Mesenchymal stem cell (in vitro differentiated cells and primary cell): ENCODE measurements at regions not wholly inside any gene's neighbourhood (a gene's known extent, or its start where the extent isn't known, plus 50 kb on each side); places are given as distances from the start of the nearest gene placed in this dataset.

Experiments
- DNase-seq: peaks from one replicate; pipeline ENCODE4 v3.0.0-alpha.2; 2013
- H2AFZ ChIP-seq: one replicate; pipeline ENCODE4 v1.6.1; 2013; ENCODE audit warnings: low read depth, mild to moderate bottlenecking, control low read depth, inconsistent platforms, low read length, moderate library complexity
- H2AK5ac ChIP-seq: 2 replicates; pipeline ENCODE4 v1.6.1; 2013; ENCODE audit warnings: low read length, moderate library complexity, mild to moderate bottlenecking, inconsistent platforms; ENCODE audit not compliant: severe bottlenecking
- H2BK120ac ChIP-seq: one replicate; pipeline ENCODE4 v1.6.1; 2013; ENCODE audit warnings: low read depth, mild to moderate bottlenecking, inconsistent platforms, low read length, moderate library complexity
- H2BK12ac ChIP-seq, 2 experiments: one replicate each; pipeline ENCODE4 v1.6.1; 2013; ENCODE audit warnings: inconsistent platforms in 2 of 2, low read length in 2 of 2, mild to moderate bottlenecking in 2 of 2, moderate library complexity in 2 of 2, control low read depth in 1 of 2
- H2BK15ac ChIP-seq: one replicate; pipeline ENCODE4 v1.6.1; 2013; ENCODE audit warnings: mild to moderate bottlenecking, low read depth, inconsistent platforms; ENCODE audit not compliant: poor library complexity, severe bottlenecking
- H2BK5ac ChIP-seq: 2 replicates; pipeline ENCODE4 v1.6.1; 2013; ENCODE audit warnings: low read depth, mild to moderate bottlenecking, low read length, control low read depth, inconsistent platforms; ENCODE audit not compliant: poor library complexity, severe bottlenecking
- H3K14ac ChIP-seq, 2 experiments: one replicate each; pipeline ENCODE4 v1.6.1; 2013; ENCODE audit warnings: inconsistent platforms in 2 of 2, low read length in 2 of 2, control low read depth in 1 of 2, mild to moderate bottlenecking in 1 of 2, moderate library complexity in 1 of 2
- H3K18ac ChIP-seq, 2 experiments: one replicate each; pipeline ENCODE4 v1.6.1; 2013; ENCODE audit warnings: inconsistent platforms in 2 of 2, low read length in 2 of 2, control low read depth in 1 of 2, low read depth in 1 of 2, mild to moderate bottlenecking in 1 of 2
- H3K23ac ChIP-seq, 2 experiments: one replicate each; pipeline ENCODE4 v1.6.1; 2013; ENCODE audit warnings: inconsistent platforms in 2 of 2, low read length in 2 of 2, mild to moderate bottlenecking in 2 of 2, moderate library complexity in 2 of 2, control low read depth in 1 of 2
- H3K27ac ChIP-seq: 2 replicates; pipeline ENCODE4 v1.5.1; 2013; ENCODE audit warnings: mild to moderate bottlenecking, moderate library complexity, low read length, control low read depth, inconsistent platforms; ENCODE audit not compliant: poor library complexity, severe bottlenecking
- H3K27me3 ChIP-seq, 2 experiments: 2 replicates each; pipeline versions ENCODE4 v1.6.1 to v1.7.0; 2013; ENCODE audit warnings: low read length in 2 of 2, mild to moderate bottlenecking in 2 of 2, moderate library complexity in 2 of 2, control low read depth in 1 of 2, inconsistent platforms in 1 of 2; ENCODE audit not compliant: control insufficient read depth in 1 of 2, insufficient read depth in 1 of 2
- H3K36me3 ChIP-seq, 2 experiments: 2 replicates each; pipeline versions ENCODE4 v1.6.1 to v1.7.0; 2013; ENCODE audit warnings: low read length in 2 of 2, control low read depth in 1 of 2, inconsistent platforms in 1 of 2, low read depth in 1 of 2, mild to moderate bottlenecking in 1 of 2; ENCODE audit not compliant: insufficient read depth in 2 of 2, control insufficient read depth in 1 of 2
- H3K4ac ChIP-seq, 2 experiments: one replicate each; pipeline ENCODE4 v1.6.1; 2013; ENCODE audit warnings: inconsistent platforms in 2 of 2, low read length in 2 of 2, mild to moderate bottlenecking in 2 of 2, moderate library complexity in 2 of 2, control low read depth in 1 of 2, low read depth in 1 of 2
- H3K4me1 ChIP-seq: 2 replicates; pipeline ENCODE4 v1.6.1; 2013; ENCODE audit warnings: low read depth, low read length, control low read depth; ENCODE audit not compliant: control insufficient read depth, insufficient read depth
- H3K4me2 ChIP-seq: 2 replicates; pipeline ENCODE4 v1.6.1; 2013; ENCODE audit warnings: low read length, mild to moderate bottlenecking, inconsistent platforms; ENCODE audit not compliant: poor library complexity, severe bottlenecking
- H3K4me3 ChIP-seq, 2 experiments: 2 replicates each; pipeline versions ENCODE4 v1.5.1 to v1.7.0; 2013; ENCODE audit warnings: low read length in 2 of 2, mild to moderate bottlenecking in 2 of 2, control low read depth in 1 of 2, low read depth in 1 of 2; ENCODE audit not compliant: insufficient read depth in 1 of 2
- H3K79me1 ChIP-seq: replicated peaks from 2 replicates; pipeline ENCODE4 v1.6.1; 2013; ENCODE audit warnings: mild to moderate bottlenecking, control low read depth, low read length, inconsistent platforms; ENCODE audit not compliant: poor library complexity, severe bottlenecking
- H3K9ac ChIP-seq: 2 replicates; pipeline ENCODE4 v1.7.0; 2013; ENCODE audit warnings: mild to moderate bottlenecking, low read length, moderate library complexity
- H3K9me3 ChIP-seq: 2 replicates; pipeline ENCODE4 v1.7.0; 2013; ENCODE audit warnings: mild to moderate bottlenecking, low read length; ENCODE audit not compliant: control insufficient read depth
- H4K8ac ChIP-seq: one replicate; pipeline ENCODE4 v1.6.1; 2013; ENCODE audit warnings: inconsistent platforms, mild to moderate bottlenecking, low read length, moderate library complexity
- H4K91ac ChIP-seq: one replicate; pipeline ENCODE4 v1.6.1; 2013; ENCODE audit warnings: mild to moderate bottlenecking, low read length, inconsistent platforms
- WGBS: methylation state at CpG from one replicate; pipeline ENCODE4 v1.1.7; 2013; ENCODE audit warnings: mixed read lengths; 5-methylcytosine and 5-hydroxymethylcytosine counted together

DNA sequence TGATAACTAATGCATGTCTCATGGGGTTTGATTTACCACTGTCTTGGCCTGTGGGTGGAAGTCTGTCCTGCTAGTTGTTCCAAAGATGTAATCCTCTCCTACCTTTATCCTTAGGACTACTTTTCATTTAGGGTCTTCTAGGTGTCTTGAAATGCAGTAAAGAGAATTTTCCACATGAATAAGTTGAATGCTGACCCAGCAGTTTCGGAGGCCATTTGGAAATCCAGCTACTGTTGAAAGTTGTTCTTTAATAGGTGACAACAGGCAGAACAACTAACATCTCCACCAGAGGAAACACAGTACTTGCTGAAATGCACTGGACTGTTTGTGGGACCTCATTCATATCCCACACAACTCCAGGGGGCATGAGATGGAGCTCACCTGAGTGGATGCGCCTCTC is 478.1 kb downstream of the BTBD3 start:
- Histone ChIP-seq H3K4me2 (no peak overlapping the region), H3K23ac (no peak overlapping the region), H3K18ac (no peak overlapping the region), H3K79me1 (no peaks in the 10 kb centered on the region), H2BK120ac (no peak overlapping the region), H2BK5ac (no peak overlapping the region), H3K27me3 (no peaks in the 10 kb centered on the region), H4K8ac (no peak overlapping the region), H3K4ac (no peak overlapping the region), H3K36me3 (no peaks in the 10 kb centered on the region), H3K4me1 (no peaks in the 10 kb centered on the region), H3K9me3 (peaks cover 3% of the 10 kb centered on the region), H3K9ac (no peak overlapping the region), H3K4me3 (no peak overlapping the region), H2AFZ (no peak overlapping the region), H2BK15ac (no peak overlapping the region), H3K27ac (no peak overlapping the region), H3K14ac (no peak overlapping the region), H4K91ac (no peak overlapping the region), H2BK12ac (no peak overlapping the region), H2AK5ac (no peak overlapping the region)
- 57% methylated on average over 1 of the region's 2 CpGs for WGBS
- DNase-seq: no peak

DNA sequence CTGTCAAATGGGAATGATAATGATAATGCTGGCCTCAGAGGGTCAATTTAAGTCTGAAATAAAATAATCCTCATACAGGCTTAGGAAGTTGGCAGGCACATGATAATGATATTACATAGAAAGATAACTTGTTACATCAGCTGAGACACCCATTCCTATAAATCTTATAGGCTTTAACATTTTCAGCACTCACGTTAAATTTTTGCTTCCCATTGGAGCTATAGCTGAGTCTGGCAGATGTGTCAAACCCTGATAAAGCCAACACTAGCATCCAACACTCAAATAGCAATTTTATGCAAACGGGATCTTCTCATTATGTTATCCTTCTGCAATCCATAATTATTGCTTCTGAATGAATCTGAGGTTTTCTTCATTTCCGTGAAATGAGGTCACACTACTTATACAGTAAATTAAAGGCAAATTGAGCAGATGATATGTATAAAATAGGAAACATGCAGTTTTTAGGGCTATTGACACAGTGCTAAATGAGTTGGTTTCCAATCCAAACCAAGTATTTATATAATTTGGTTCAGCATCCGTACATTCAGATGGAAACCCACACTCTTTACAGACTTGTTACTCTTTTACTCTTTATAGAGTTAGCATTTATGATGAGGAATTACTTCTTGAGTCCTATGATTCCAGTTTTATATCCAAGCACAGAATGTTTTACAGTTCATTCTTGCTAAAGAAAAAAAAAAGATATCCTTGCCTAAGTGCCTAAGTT is 481.6 kb downstream of the BTBD3 start:
- no peak overlapping the region for H4K91ac ChIP-seq
- H3K4me2 ChIP-seq: no peak overlapping the region
- H3K23ac ChIP-seq: no peak overlapping the region
- no peak overlapping the region for H4K8ac ChIP-seq
- no peak overlapping the region for H3K4ac ChIP-seq
- no peak overlapping the region for H2BK15ac ChIP-seq
- no peak overlapping the region for H2AK5ac ChIP-seq
- no peaks in the 10 kb centered on the region for H3K27me3 ChIP-seq
- no peak for DNase-seq
- no peaks in the 10 kb centered on the region for H3K36me3 ChIP-seq
- H2BK12ac ChIP-seq: no peak overlapping the region
- no peak overlapping the region for H3K14ac ChIP-seq
- H3K79me1 ChIP-seq: no peaks in the 10 kb centered on the region
- no peak overlapping the region for H2BK5ac ChIP-seq
- H3K18ac ChIP-seq: no peak overlapping the region
- 96% methylated on average over 2 of the region's 4 CpGs for WGBS
- H3K9ac ChIP-seq: no peak overlapping the region
- no peak overlapping the region for H3K27ac ChIP-seq
- H3K9me3 ChIP-seq: peaks cover 14% of the 10 kb centered on the region
- H3K4me1 ChIP-seq: no peaks in the 10 kb centered on the region
- no peak overlapping the region for H2BK120ac ChIP-seq
- H3K4me3 ChIP-seq: no peak overlapping the region
- no peak overlapping the region for H2AFZ ChIP-seq

DNA sequence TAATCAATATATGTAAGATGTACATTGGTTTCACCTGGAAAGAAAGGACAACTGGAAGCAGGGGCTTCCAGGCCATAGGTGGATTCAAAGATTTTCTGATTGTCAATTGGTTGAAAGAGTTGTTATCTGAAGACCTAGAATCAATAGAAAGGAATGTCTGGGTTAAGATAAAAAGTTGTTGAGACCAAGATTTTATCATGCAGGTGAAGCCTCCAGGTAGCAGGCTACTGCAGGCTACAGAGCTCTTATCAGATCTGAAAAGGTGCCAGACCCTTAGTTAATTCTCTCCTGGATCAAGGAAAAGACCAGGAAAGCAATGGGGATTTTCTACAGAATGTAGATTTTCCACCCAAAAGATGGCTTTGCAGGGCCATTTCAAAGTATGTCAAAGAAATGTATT is 487.2 kb downstream of the BTBD3 start:
- H3K27ac ChIP-seq: no peak overlapping the region
- H3K9me3 ChIP-seq: peaks cover 41% of the 10 kb centered on the region
- no peaks in the 10 kb centered on the region for H3K4me1 ChIP-seq
- no peak overlapping the region for H3K4me2 ChIP-seq
- no peak overlapping the region for H4K8ac ChIP-seq
- no peak overlapping the region for H3K23ac ChIP-seq
- no peak overlapping the region for H2AFZ ChIP-seq
- no peak overlapping the region for H2BK15ac ChIP-seq
- H3K9ac ChIP-seq: no peak overlapping the region
- H3K18ac ChIP-seq: no peak overlapping the region
- no peak for DNase-seq
- no peaks in the 10 kb centered on the region for H3K27me3 ChIP-seq
- no peak overlapping the region for H2BK120ac ChIP-seq
- no peak overlapping the region for H3K14ac ChIP-seq
- H2AK5ac ChIP-seq: no peak overlapping the region
- H3K4me3 ChIP-seq: no peak overlapping the region
- H2BK12ac ChIP-seq: no peak overlapping the region
- no peak overlapping the region for H4K91ac ChIP-seq
- no peak overlapping the region for H3K4ac ChIP-seq
- no peak overlapping the region for H2BK5ac ChIP-seq
- no peaks in the 10 kb centered on the region for H3K79me1 ChIP-seq
- H3K36me3 ChIP-seq: no peaks in the 10 kb centered on the region

DNA sequence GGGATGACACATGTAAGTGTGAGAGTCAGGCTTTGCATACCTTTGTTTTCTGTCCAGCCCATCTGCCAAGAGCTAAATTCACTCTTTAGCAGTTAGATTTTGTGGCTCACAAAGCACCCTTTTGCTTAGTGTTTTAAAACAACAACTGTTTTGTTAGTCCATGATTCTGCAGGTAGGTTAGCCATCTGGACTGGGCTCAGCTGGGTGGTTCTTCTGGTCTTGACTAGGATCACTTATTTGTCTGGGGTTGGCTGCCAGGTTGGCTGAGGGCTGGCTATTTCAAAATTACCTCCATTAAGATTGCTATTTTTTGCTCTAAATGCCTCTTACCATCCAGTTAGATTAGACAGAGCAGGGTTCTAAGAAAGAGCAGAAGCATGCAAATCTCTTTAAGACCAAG is 489.3 kb downstream of the BTBD3 start:
- Histone ChIP-seq H3K9ac (no peak overlapping the region), H3K4me3 (no peak overlapping the region), H3K4me2 (no peak overlapping the region), H4K91ac (no peak overlapping the region), H2BK120ac (no peak overlapping the region), H3K79me1 (no peaks in the 10 kb centered on the region), H2BK12ac (no peak overlapping the region), H3K36me3 (no peaks in the 10 kb centered on the region), H3K9me3 (peaks cover 47% of the 10 kb centered on the region), H3K27me3 (no peaks in the 10 kb centered on the region), H3K23ac (no peak overlapping the region), H3K14ac (no peak overlapping the region), H2AK5ac (no peak overlapping the region), H3K18ac (no peak overlapping the region), H4K8ac (no peak overlapping the region), H2AFZ (no peak overlapping the region), H2BK5ac (no peak overlapping the region), H3K27ac (no peak overlapping the region), H3K4me1 (no peaks in the 10 kb centered on the region), H3K4ac (no peak overlapping the region), H2BK15ac (no peak overlapping the region)
- no peak for DNase-seq
